HG03521 (cell line): ENCODE measurements at regions not wholly inside any gene's neighbourhood (a gene's known extent, or its start where the extent isn't known, plus 50 kb on each side); places are given as distances from the start of the nearest gene placed in this dataset.

Experiments used
- ATAC-seq: cut with Tn5 transposase; IDR thresholded peaks from one replicate; pipeline ENCODE4 v1.9.1; 2021; ENCODE audit warnings: mild to moderate bottlenecking, moderate library complexity; ENCODE audit not compliant: unreplicated experiment

DNA sequence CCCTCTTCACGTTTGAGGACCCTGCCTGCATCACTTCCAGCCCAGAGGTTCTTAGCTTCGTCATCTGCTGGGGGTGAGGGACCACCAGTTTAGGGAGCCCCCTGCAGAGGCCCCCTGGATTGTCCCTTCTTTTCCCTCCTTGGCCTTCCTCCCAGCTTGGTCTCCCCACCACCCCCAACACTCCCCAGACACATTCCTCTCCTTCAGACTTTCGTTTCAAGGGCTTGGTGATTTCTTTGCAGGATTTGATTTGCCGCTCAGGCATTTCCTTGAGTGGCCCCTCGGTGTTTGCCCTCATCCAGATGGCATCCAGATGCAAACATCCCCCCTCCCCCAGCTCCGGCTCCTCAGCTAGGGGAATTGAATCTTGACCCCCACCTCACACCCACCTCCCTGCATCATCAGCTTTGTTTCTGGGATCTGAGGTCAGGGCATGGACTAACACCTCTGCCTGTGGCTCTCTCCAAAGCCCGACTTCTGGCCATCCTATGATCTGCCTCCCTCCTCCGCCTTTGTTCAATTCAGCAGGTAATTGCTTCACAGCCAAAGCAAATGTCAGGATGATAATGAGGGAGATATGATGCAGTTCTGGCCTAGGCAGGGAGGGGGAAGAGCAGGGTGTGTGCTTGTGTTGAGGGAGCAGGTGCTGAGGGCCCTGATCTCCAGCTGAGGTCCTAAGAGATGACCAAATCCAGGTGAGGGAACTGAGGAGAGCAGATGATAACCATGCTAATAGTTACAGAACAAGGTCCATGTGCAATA, 141.5 kb downstream of the VEGFA start:
- ATAC-seq, result no peak

DNA sequence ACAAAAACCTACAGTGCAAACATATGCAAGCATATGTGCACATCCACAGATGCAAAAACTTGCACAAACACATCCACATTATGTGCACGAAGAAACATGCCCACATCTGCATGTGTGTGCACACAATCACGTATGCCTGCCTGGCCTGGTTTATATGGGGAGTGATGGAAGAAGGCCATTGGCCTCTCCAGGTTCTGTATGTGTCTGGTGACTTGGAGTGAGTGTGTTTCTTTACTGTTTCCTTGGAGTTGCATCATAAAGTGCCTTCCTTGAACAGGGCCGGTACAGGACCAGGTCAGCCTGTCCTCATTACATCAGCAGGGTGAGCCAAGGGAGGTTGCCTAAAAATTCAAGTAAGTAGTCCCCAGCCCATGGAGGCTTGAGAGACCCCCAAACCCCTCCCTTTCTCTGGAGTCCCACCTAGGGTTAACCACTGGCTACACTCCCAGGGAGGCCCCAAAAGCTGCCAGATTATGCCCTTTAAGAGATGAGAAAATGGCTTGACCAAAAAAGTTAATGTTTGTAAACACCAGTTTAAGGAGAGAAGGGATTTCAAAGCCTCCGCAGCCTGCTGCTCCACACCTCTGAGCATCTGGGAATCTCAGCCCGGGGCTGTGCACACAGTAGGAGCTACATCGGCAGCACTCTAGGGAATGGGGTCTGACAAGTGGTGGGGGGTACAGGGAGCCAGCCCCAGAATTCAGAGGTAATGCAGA, 140.8 kb downstream of the VEGFA start:
- ATAC-seq, result no peak

DNA sequence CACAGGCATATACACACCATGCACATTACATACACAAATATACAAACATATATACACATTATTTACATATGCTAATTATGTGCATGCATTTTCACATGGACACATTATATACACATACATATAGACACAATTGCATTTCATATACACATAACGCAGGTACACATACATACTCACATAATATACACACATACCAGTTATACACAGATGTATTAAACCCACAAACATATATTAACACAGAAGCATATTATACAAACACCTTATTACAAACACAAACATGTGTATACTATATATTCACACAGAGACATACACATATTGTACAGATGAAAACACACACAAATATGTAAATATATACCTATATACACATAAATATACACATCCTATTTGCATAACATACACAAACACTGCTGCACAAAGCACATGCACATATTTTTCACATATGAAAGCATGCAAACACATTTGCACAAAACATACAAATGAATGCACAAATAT, 140.2 kb downstream of the VEGFA start:
- ATAC-seq, result no peak

GRCh38 chr6:43909474-43910148, 139.6 kb downstream of the VEGFA start:
- no peak for ATAC-seq

GRCh38 chr6:43907789-43908472, 137.9 kb downstream of the VEGFA start:
- ATAC-seq, result no peak

GRCh38 chr6:43907312-43907711, 137.3 kb downstream of the VEGFA start:
- ATAC-seq, result no peak

DNA sequence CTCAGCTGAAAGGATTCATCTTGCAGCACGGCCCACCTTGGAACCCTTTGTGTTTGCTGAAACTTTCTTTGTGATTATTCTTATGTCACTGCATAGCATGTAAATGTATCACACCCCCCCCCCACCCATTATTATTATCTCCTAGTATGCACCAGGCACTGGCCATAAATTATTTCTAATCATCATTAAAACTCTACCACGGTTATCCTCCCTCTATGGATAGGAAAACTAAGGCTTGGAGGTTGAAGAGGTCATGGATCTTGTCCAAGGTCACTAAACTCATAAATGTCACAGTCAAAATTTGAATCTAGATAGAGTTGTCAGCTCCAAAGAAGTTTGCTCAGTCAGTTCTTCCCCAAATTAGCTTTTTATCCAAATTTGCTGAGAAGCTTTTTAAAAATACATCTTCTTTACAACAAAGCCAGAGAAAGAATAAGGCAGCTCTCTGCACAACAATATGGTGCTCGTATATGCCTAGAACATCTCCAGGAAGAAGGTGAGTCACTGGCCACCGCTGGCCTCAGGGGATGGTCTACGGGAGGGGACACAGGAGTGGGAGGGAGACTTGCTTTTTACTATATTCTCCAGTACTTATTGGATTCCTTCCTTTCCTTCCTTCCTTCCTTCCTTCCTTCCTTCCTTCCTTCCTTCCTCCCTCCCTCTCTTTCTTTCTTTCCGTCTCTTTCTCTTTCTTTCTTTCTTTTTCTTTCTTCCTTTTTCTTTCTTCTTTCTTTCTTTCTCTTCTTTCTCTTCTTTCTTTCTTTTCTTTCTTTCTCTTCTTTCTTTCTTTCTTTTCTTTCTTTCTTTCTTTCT, 134.5 kb downstream of the VEGFA start:
- ATAC-seq, result no peak

DNA sequence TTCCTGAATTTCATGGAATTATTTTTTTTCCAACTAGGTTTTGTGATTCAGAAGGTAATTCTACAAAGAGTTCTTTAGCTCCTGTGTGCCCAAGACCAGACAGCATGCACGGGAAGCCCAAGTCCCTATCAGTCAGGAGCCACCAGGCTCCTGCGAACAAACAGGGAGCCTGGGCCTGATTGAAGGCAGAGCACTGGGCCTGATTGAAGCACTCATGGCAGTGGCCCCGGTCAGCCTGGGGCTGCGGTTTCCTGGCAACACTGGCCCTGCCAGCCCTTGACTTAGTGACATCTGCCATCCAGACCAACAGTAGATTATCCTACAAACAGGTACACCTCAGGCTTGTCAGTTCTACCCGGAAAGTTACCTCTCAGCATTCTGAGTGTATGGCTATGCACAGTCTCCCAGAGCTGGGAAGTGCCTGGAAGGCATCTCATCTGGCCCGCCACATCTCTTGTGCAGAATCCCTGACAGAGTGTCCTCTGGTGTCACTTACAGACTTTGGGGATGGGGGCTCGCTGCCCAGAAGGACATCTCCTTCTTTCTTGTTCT, 133.8 kb downstream of the VEGFA start:
- no peak for ATAC-seq

DNA sequence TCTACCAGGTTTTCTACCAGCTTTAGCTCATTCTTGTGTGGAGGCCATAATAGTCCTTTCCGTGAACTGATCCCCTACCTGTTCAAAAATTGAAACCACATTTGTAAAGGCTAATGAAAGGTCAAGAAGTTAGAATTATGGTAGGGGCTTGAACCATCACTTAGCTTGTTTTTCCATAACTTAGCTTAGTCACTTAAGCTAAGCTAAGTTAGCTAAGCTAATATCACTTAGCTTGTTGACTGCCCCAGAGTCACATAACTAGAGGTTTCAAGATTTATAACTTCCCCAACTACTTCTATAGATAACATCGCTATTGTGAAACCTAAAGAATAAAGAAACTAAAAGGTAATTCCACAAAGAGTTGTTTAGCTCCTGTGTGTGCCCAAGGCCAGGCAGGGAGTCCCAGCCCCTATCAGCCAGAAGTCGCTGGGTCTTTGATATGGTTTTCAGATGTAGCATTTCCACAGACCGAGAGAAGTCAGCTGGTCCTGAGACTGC, 131.8 kb downstream of the VEGFA start:
- ATAC-seq, result no peak

DNA sequence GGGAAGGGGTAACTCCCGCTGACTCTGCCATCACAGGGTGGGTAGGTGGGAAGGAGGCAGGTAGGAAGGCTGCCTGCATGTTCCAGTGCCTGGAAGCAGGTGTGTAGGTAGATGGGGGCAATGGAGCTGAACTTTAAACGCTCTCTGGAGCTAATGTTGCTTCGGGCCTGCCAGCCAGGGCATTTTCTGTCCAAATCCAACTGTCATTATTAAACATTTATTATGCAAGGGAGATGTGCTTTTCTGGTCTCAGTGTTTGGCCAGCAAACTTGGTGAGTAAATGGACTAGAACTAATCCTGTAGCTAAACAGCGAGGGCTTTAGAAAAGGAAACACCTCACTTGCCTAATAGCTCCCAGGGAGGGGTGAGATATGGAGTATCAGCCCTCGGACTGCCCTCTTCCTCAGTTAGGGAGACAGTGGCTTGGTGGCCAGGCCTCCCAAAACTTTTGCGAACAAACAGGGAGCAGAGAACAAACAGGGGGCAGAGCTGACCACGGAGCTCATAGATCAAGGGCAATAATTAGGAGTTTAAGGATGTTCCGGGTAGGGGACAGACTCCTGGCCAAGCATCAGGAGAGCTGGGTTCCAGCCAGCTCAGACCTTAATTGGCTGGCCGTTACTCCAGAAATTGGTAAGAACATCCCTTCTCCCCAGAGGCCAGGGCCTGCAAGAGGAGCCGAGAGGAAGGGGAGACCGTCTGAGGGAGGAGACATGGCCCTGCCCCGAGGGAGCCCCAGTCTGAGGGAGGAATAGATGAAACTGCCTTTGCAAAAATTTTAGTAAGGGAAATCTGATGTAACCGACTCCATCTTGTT, 131.1 kb downstream of the VEGFA start:
- no peak for ATAC-seq

DNA sequence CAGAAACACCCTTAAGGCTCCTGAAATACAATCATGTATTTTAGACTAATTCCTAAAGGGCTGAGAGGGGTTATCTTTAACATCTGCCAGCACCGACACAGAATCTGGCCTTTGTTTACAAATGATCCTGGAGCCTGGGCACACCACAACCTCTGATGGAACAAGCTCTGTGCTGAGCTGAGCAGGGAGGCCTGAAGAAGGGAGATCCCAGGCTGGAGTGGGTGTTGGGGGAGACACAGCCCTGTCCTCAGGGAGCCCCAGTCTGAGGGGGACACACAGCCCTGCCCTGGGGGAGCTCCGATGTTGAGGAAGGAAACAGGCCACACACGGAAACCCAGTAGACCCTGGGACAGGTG, 130.5 kb downstream of the VEGFA start:
- ATAC-seq, result no peak

- ATAC-seq, result no peak
Observed at GRCh38 chr6:43899830-43900229, 129.8 kb downstream of the VEGFA start.

DNA sequence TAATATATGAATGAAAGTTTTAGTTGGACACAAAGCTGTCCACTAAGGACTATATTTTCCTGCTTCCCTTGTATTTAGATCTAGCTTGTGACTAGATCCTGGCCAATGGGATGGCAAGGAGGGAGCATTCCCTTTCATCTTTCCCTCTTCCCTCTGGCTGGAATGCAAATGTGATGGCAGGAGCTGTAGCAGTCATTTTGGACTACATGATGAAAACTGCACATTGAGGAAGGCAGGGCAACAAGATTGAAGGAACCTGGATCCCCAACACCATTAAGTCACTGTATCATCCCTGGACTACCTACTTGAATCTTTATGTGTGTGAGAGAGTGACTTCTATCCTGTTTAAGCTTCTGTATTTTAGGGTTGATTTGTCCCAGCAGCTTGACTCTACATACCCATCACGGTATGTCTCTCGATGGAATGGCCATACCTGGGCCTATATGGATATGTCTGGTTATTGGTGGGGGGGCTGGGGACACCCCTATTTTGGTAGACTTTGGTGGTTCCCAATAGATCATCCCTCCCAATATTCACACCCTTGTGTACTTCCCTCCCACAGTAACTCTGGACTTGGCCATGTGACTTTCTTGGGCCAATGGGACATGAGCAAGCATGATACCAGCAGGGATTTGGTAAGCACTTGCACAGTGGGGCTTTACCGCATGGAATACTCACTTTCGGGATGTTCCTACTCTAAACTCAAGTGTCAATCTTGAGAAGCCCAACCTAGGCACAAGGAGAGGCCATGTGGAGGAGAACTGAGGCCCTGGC, 128.5 kb downstream of the VEGFA start:
- ATAC-seq, result no peak

- no peak for ATAC-seq
Observed at GRCh38 chr6:43897571-43898302, 127.7 kb downstream of the VEGFA start.

- ATAC-seq, result no peak
Observed at GRCh38 chr6:43896329-43897255, 126.6 kb downstream of the VEGFA start.

DNA sequence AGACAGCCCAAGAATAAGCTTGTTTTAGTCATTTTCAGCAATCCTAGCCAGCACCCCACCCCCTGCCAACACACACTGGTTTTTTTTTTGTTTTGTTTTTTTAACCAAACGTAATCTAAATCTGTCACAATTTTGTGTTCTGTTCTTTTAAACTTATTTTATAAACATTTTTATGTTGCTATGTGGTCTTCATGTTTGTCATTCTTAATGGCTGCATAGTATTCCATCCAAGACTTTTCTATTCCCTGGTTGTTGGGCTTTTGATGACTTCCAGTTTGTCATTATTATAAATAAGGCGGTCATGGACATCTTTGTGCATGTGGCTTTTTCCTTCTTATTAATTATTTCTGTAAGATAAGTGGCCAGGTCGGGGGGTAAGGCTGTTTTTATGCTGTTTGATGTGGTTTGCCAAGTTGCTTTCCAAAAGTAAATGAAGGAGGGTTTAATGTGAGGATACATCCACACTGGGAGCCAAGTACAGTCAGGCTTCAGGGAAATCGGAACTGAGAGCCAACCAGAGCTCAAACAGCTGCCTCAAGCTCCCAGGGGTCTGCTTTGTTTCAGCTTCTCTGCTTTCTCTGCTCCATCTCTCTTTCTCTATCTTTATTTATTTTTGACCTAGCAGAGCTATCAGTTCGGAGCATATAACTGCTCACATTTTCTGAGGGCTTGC, 125.8 kb downstream of the VEGFA start:
- ATAC-seq, result no peak
